ENCODE measurements at regions not wholly inside any gene's neighbourhood (a gene's known extent, or its start where the extent isn't known, plus 50 kb on each side); places are given as distances from the start of the nearest gene placed in this dataset.
"Not testable (repeated sequence)": the region's sequence is repeated elsewhere in the genome, so short reads cannot be mapped to it uniquely, and the experiment has no call there.

GRCh38 chr20:30723511-30723910, 534.0 kb upstream of the DEFB115 start:
- TF ChIP-seq CTCF, POLR2AphosphoS5, POLR2A, EP300 (IDR thresholded peaks at IDR 0.05): not testable (repeated sequence)
